GM21515 (cell line): ENCODE measurements at regions not wholly inside any gene's neighbourhood (a gene's known extent, or its start where the extent isn't known, plus 50 kb on each side); places are given as distances from the start of the nearest gene placed in this dataset.
"Not testable (repeated sequence)": the region's sequence is repeated elsewhere in the genome, so short reads cannot be mapped to it uniquely, and the experiment has no call there.

Experiments
- ATAC-seq: cut with Tn5 transposase; IDR thresholded peaks from one replicate; pipeline ENCODE4 v1.9.1; 2021; ENCODE audit not compliant: unreplicated experiment

DNA sequence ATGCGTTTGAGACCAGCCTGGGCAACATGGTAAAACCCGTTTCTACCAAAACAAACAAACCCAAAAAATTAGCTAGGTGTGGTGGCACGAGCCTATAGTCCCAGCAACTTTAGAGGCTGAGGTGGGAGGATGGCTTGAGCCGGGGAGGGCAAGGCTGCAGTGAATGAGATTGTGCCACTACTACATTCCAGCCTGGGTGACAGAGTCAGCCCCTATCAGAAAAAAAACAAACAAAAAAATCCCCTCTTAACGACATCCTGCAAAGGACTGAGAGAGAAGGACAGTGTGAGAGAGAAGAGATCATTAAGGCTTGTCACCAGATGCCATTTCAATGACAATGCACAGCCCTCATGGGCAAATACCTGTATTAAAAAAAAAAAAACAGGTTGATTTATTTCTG, 266.7 kb upstream of the ATP10A start:
- ATAC-seq: no peak

DNA sequence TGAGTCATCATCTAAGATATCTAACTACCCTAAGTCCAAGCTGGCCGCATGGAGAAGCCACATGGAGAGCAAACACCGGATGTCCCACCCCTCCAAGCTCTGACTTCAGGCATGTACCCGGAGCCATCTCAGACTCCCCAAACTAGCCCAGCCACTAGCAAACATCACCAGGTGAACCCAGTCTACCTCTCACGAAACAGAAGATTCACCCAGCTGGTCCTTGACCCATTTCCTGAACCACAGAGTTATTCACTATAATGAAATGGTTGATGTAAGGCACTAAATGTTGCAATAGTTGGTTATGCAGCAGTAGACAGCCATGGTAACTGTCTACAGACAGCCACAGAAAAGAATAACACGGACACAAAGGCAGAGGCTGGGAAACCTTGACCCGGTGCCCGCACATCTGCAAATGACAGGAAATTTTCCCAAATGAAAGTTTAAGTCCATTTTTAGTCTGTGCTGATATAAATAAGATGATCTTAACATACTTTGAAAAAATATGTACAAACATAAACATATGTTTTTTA, 265.5 kb upstream of the ATP10A start:
- ATAC-seq: no peak

DNA sequence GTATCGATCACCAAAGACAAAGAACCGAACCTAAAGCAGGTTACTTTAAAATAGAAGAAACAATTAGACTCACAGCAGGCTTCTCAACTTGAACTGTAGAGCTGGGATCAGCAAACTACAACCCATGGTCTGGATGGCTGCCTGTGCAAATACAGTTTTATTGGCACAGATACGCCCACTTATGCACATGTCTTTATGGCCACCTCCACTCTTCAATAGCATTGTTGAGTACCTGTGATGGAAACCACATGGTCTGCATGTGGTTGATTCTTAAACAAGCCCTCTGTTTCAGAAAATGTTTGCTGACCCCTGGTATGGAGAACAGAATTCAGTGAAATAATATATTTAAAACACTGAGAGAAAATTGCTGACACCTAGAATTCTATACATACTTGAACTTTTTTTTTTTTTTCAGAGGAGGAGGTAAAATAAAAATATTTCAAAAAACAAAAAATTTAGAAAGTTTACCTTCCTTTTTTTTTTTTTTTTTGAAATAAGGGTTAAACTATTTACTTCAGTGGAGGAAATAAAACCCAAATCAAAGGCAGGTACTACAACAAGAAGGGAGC, 263.8 kb upstream of the ATP10A start:
- no peak for ATAC-seq

DNA sequence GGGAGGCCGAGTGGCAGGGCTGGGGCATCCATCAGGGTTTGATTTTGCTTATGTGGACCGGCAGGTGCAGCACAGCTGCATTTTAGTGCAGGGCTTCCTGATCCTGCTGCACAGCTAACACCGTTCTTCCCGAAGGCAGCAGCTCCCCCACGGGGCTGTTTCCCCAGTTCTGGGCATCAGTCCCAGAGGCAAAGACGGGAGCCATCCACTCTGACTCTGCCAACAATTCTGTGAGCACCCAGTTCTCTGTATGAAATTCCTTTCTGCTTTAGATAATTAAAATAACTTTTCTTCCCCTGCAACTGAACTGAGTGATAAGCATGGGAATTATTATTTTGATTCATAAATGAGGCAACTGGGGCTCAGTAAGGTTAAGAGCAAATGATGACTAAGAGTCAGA, 262.9 kb upstream of the ATP10A start:
- ATAC-seq: no peak

DNA sequence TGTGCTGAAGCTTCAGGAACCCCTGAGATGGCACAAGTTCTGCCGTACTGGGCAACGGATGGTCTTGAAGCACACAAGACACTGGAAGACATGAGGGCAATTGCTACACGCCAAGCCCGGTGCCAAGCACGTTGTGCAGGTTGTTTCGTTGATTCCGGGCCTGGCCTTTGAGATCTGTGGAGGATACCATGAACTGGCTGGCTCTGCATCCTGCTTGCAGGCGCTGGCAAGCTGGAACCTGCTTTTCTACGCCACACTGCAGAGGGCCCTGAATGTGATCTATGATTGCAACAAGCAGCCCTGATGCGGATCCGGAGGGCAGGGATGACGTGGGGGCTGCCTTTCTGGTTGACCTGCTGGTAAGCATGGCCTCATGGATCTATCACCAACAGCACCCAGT, 262.5 kb upstream of the ATP10A start:
- no peak for ATAC-seq

DNA sequence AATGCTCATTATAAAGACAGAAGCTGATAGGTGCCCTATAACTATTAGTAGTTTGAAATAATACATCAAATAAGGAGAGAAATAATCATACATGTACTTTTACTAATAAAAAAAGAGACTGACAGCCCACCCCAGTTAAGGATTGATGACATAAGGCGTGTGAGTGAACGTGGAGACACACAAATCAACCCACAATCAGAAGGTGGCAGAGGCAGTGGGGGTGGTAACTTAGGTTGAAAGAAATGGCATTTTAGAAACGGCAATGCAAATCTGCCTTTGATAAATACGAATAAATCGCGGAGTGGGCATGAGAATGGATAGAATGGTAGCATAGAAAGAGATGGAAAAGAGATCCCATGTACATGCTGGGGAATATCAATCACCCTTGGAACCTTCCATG, 256.2 kb upstream of the ATP10A start:
- no peak for ATAC-seq

DNA sequence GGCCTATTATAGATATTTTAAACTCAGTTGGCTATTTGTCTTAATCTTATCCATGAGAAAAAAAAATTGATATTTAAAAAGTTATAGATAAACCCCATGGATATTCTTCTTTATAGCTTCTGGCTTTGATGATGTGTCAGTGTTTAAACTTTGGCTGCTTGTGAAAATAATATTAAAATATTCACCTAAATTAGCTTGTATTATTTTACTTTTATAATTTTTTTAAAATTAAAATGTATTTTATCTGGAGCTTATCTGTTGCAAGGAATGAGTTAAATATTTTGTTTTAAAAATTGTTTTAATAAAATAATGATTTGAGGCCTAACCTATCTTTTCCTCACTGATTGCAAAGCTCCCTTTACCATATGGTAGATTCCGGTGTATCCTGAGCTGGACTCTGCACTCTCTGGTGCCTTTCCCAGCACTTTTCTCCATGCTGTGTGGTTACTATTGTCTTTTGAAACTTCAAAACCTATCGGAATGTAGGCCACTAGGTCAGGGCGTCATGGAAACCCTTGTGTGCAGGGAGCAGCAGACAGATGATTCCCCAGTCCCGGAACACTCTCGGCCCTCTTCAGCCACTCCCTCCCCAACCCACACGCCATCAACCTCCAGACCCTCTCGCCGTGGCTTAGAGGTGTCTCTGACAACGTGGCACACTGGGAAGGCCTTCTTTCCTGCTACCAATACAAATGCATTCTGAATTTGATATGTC, 252.3 kb upstream of the ATP10A start:
- no peak for ATAC-seq

DNA sequence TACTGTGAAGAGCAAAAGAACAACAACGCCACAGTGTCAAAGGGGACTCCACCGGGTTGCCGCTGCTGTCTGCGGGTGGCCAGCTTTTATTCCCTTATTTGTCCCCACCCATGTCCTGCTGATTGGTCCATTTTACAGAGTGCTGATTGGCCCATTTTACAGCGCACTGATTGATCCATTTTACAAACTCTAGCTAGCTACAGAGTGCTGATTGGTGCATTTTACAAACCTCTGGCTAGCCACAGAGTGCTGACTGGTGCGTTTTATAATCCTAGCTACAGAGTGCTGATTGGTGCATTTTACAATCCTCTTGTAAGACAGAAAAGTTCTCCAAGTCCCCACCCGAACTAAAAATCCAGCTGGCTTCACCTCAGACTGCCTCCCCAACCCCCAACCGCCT, 251.0 kb upstream of the ATP10A start:
- ATAC-seq: not testable (repeated sequence)

DNA sequence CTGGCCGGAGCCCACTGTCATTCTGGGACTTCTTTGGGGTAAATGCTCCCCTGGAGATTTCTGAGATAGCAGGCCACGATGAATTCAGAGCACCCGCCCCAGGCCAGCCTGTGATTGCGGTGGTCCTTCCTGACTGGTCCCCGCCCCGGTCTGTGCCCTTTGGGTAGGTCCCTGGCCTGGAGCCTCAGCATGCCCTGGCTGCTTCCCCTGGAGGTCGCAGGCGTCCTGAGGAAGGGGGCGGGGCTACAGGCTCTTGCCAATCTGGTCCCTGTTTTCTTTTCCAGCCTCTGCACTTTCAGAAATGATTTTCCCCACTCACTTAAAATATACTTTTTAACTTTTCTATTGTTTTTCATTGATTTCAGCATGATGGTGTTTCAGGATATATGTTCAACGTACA, 250.2 kb upstream of the ATP10A start:
- no peak for ATAC-seq

DNA sequence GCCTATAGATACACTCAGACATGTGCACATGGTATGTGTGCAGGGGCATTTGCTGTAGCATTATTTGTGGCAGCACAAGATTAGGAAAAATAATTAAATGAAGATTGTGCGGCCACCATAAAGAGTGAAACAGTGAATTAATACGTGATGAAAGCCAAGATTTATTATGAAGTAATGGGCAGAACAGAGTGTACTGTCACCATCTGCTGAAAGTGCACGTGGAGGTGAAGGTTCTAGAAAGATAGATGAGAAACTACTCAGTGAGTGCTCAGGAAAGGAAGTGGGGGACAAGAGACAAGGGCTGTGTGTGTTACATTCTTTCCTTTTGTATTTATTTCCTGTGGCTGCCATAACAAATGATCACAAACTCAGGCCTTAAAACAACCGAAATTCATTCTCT, 246.1 kb upstream of the ATP10A start:
- ATAC-seq: no peak

DNA sequence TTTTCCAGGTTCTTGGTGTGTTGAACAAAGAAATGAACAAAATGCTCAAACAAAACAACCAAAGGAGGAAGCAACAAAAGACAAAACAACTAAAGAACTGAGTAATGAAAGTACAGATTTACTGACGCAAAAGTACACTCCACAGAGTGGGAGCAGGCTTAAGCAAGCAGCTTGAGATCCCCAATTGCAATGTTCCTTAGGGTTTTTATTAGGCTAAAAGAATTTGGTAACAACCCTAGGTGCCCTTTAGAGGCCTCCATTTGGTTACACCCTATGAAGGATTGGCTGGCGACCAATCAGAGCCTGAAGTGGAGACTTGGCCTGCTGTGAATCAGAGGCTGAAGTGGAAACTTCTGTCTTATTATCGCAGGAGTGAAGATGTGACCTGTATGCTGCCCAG, 243.4 kb upstream of the ATP10A start:
- ATAC-seq: no peak

DNA sequence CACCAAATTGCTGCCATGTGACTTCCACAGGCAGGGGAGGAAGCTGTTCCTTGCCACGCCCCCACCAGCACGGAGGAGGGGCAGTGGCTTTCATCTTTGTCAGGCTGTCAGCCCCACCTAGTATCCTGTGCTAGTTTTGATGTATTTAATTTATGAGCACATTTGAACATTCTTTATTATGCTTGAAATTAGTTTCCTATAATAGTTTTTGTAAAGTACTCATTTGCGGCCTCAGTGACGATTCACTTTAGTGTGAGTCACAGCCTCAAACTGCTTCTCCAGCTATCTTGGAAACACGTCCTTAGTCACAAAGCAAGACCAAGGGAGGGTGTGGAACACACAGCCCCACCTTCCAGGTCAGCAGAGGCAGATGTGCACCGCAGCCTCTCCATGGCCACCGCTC, 239.9 kb upstream of the ATP10A start:
- no peak for ATAC-seq

DNA sequence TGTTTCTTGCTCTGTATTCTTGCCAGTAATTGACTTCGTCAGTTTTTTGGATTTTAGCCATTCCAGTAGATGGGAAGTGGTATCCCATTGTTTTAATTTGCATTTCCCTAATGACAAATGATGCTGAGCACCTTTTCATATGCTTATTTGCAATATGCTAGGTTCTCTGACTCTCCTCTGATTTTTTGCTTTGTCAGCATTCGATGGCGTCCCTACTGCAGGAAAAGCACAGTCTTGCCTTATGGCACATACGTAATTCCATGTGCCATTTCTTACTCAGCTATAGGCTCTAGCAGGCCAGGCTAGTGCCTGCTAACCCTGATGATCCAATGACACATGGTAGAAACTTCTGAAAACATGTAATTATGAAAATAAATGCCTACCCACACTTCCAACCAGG, 239.2 kb upstream of the ATP10A start:
- no peak for ATAC-seq

DNA sequence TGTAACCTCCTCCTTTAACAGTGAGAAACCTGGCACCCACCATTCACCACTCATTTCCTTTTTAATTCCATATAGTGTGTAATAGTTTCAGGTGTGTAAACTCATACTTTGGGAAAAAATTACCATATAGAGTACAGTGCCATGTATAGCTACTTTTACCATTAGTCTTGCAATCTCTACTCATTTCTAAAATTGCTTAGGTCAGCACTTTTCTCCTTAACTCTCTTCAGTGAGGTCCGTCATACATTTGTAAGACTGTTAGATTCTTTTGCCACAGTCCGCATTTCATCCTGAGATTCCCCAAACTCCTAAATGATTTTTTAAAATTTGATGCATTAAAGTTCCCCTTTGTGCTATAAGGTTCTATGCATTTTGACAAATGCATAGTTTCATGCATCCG, 238.3 kb upstream of the ATP10A start:
- no peak for ATAC-seq

DNA sequence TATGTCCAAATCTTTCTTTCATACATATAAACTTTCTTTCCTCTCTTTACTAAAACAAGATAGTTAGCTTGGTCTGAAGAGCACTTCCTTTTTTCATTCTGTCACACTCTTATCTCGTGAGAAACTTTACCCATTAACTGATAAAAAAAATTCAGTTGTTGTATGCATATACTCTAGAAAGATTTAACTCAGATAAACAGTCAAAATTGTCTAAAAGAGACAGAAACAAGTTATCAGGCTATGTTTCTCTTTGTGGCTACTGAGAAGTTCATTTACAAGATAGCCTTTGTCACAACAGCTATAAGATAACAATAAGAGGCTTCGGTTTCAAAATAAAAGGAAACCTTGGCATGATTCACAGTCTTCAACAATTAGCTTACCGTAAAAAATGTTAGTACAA, 235.7 kb upstream of the ATP10A start:
- ATAC-seq: no peak

DNA sequence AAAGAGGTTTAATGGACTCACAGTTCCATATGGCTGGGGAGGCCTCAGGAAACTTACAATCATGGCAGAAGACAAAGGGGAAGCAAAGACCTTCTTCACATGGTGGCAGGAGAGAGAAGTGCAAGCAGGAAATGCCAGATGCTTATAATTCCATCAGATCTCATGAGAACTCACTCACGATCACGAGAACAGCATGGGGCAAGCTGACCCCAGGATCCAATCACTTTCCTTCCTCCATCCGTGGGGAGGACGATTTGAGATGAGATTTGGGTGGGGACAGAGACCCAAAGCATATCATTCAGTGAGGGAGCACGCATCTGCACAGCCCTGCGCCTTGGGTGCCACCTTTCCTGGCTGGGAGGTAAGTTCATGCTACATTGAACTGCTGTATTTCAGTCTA, 234.1 kb upstream of the ATP10A start:
- ATAC-seq: no peak

DNA sequence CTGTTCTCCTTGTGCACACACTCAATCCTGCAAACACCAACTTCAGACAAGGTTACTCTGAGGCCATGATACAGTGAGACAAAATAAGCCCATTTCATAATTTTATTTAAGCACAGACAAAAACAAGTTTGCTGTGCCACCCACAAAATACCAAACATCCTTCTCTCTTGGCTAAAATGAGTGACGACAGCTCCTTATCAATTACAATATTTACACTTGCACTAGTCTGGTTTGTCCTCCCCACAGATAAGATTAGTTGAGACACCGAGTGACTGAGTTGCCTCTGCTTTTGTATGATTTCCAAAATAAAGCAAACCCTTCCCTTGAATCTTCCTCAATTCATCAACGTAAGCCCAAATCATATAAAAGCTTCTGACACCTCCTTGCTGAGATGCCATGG, 233.5 kb upstream of the ATP10A start:
- ATAC-seq: no peak

DNA sequence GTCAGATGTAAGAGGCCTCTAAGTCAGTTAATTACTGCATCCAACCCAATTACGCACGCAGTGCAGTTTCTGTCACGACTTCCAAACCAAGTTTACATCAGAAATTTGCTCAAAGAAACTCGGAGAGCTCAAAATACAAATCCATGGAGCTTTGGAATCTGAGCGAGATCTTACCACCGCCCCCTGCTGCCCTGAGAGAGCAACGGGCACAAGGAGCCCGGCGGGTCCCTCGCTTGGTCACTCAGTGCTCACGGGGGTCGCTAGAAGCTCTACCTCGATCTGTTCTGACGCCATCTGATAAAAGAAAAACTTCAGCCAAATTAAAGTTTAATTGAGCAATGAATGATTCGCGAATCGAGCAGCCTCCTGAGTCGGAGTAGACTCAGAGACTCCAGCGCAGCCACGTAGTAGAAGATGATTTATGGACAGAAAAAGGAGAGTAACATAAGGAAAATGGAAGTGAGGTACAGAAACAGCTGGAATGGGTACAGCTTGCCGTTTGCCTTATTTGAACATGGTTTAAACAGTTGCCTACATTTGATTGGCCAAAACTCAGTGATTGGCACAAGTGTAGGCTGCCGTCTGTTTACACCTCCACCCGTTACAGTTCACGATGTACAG, 232.7 kb upstream of the ATP10A start:
- no peak for ATAC-seq

DNA sequence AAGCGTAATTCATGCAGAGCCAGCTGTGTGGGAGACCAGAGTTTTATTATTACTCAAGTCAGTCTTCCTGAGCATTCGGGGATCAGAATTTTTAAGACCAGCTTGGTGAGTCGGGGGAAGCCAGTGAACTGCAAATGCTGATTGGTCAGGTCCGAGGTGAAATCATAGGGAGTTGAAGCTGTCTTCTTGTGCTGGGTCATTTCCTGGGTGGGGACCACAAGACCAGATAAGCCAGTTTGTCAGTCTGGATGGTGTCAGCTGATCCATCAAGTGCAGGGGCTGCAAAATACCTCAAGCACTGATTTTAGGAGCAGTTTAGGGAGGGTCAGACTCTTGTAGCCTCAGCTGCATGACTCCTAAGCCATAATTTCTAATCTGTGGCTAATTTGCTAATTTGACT, 228.1 kb upstream of the ATP10A start:
- ATAC-seq: no peak

DNA sequence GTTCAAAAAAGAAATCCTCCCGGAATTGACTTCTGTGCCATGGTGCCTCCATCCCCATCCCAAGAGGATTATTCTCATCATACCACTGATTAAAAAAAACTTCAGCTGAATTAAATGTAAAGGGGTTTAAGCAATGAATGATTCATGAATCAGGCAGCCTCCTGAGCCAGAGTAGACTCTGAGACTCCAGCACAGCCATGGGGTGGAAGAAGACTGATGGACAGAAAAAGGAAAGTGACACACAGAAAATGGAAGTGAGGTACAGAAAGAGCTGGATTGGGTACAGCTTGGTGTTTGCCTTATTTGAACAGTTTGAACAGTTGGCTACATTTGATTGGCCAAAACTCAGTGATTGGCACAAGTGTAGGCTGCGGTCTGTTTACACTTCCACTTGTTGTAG, 224.8 kb upstream of the ATP10A start:
- no peak for ATAC-seq

DNA sequence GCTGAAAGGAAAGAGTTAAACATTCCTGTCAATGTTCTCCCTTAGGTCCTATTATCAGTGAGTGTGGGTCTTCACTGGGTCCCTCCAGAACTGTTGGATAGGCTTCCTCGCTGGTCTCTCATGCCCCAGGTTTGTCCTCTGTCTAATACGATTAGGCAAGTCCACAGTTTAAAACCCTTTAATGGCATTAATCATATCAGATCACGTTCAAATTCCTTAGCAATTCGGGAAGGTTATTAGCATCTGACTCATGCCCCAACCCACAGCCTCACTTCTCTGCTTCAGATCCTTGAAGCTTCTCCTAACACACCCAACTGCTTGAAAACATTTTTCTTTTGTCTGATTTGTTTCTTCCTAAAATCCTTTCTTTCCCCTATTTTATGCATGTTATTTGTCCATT, 224.3 kb upstream of the ATP10A start:
- ATAC-seq: no peak

DNA sequence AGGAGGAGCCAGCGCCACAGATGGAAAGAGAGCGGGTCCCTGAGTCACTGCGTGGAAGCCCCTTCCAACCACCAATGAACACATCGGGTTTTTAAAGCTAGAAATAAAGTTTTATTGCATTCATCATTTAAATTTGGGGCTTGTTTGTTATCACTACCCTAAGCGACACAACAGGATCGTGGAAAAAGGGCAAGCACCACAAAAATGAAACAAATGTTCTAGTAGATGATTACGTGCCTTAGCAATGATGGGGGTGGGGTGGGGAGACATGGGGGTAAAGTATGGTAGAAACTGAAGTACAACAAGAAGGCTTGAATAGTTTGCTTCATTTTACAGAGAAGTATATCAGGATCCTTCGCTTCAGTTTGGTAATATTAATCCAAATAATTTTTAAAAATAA, 221.6 kb upstream of the ATP10A start:
- no peak for ATAC-seq

DNA sequence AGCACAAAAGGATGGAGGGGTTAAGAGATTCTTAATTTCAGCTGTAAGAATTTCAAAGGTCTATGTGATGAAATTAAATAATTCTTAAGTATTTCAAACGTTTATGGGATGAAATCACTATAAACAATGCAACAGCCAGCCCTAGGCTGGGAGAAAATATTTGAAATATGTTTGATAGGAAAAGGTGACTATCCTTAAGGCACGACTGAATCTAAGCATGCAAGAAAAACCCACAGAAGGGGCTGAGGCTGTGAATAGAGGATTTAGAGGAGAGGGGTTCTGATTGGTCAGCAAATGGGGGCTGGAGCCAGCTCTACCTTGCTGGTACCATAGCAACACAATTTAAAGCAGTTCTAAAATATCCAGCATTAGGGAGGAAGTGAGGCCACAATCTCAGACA, 220.8 kb upstream of the ATP10A start:
- no peak for ATAC-seq
